ENCODE measurements at regions not wholly inside any gene's neighbourhood (a gene's known extent, or its start where the extent isn't known, plus 50 kb on each side); places are given as distances from the start of the nearest gene placed in this dataset.

DNA sequence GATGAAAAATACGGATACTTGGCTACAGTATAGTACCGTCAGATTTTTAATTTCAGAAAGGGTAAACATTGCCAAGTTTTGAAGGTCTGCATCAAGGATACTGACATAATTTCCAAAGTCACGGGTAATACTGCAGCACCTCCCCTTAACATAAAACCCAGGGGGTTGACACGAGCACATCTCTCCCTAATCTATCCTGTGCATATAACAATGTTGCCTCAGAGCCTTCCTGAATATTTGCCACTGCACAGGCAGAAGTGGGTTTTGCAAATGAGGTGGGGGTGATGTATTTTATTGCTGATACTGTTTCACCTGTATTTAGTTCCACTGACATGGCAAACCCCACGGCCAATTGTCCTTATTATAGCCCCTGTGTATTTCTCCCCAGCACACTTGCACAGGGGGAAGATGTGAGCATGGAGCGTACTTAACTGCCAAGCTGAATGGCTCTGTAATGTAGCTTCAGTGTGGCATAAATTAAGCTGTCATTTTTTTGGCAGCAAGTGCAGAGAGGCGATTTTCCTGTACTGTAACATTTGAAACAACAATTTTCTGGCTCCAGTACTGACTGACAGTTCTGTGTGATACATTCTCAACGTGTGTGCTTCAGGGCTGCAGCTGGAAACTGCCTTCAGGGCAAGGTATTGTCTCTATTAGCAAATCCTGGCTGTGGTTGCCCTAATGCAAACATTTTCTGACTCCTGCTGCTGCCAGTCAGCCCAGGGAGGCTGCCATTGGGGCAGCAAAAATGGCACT is 299.6 kb upstream of the SP4 start:
- no peak overlapping the region for H3K27ac ChIP-seq
- TF ChIP-seq, protein P1, sequence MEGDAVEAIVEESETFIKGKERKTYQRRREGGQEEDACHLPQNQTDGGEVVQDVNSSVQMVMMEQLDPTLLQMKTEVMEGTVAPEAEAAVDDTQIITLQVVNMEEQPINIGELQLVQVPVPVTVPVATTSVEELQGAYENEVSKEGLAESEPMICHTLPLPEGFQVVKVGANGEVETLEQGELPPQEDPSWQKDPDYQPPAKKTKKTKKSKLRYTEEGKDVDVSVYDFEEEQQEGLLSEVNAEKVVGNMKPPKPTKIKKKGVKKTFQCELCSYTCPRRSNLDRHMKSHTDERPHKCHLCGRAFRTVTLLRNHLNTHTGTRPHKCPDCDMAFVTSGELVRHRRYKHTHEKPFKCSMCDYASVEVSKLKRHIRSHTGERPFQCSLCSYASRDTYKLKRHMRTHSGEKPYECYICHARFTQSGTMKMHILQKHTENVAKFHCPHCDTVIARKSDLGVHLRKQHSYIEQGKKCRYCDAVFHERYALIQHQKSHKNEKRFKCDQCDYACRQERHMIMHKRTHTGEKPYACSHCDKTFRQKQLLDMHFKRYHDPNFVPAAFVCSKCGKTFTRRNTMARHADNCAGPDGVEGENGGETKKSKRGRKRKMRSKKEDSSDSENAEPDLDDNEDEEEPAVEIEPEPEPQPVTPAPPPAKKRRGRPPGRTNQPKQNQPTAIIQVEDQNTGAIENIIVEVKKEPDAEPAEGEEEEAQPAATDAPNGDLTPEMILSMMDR (IDR thresholded peaks at IDR 0.05; ENCODE audit: low read depth, low read length) = no peak
- H3K4me3 ChIP-seq = no peak overlapping the region
- no peaks in the 10 kb centered on the region for H3K4me1 ChIP-seq (ENCODE audit: low read depth)
- no peak for DNase-seq (ENCODE audit: low read depth in 1 of 2, low spot score in 1 of 2)
- H3K9me3 ChIP-seq (ENCODE audit: low read depth) = no peaks in the 10 kb centered on the region
- H3K36me3 ChIP-seq = no peaks in the 10 kb centered on the region
- H3K27me3 ChIP-seq = no peaks in the 10 kb centered on the region

DNA sequence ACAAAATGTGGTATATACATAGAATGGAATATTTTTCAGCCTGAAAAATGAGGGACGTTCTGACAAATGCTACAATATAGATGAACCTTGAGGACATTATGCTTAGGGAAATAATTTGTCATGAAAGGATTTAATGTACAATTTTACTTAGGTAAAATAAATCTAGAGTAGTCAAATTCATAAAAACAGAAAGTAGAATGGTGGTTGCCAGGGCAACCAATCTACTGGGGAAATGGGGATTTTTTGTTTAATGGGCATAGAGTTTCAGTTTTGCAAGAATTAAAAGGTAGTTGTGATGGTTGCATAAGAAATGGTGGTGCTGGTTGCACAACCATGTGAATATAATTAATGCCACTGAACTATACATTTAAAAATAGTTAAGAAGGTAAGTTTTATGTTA is 296.0 kb upstream of the SP4 start:
- H3K27me3 ChIP-seq = no peaks in the 10 kb centered on the region
- TF ChIP-seq, protein P1 (IDR thresholded peaks at IDR 0.05; ENCODE audit: low read depth, low read length) = no peak
- H3K27ac ChIP-seq = no peak overlapping the region
- H3K4me1 ChIP-seq (ENCODE audit: low read depth) = no peaks in the 10 kb centered on the region
- no peak for DNase-seq (ENCODE audit: low read depth in 1 of 2, low spot score in 1 of 2)
- H3K4me3 ChIP-seq = no peak overlapping the region
- no peaks in the 10 kb centered on the region for H3K36me3 ChIP-seq
- no peaks in the 10 kb centered on the region for H3K9me3 ChIP-seq (ENCODE audit: low read depth)

DNA sequence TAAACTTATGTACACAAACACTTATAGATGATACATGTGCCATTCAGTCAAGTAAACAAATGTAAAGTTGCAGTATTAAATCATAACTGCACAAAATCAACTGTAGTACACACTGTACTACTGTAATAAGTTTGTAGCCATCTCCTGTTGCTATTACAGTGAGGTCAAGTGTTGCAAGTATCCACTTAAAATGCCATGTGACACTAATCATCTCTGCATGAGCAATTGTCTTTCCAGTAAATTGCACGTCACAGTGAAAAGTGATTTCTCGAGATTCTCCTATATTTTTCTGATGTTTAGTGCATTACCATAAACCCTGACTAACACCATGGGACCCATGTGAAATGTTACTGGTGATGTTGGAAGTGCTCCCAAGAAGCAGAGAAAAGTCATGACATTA is 293.3 kb upstream of the SP4 start:
- TF ChIP-seq, protein P1 (IDR thresholded peaks at IDR 0.05; ENCODE audit: low read depth, low read length) = no peak
- Histone ChIP-seq H3K9me3 (ENCODE audit: low read depth) (no peaks in the 10 kb centered on the region), H3K4me1 (ENCODE audit: low read depth) (no peaks in the 10 kb centered on the region), H3K36me3 (no peaks in the 10 kb centered on the region), H3K27me3 (no peaks in the 10 kb centered on the region), H3K4me3 (no peak overlapping the region), H3K27ac (no peak overlapping the region)
- no peak for DNase-seq (ENCODE audit: low read depth in 1 of 2, low spot score in 1 of 2)

DNA sequence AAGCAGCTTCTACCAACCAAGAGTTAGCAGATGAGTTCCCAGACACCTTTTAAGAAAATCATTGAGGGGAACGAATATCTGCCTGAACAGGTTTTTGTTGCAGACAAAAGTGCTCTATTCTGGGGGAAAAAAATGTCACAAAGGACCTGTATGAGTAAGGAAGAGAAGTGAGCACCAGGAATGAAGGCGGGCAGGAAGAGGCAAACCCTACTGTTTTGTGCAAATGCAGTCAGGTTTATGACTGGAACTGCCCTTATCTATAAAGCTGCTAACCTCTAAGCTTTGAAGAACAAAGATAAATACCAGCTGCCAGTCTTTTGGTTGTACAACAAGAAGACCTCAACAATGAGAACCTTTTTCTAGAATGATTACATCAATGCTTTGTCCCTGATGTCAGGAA is 292.4 kb upstream of the SP4 start:
- TF ChIP-seq, protein P1 (IDR thresholded peaks at IDR 0.05; ENCODE audit: low read depth, low read length) = no peak
- Histone ChIP-seq H3K9me3 (ENCODE audit: low read depth) (no peaks in the 10 kb centered on the region), H3K4me3 (no peak overlapping the region), H3K4me1 (ENCODE audit: low read depth) (no peaks in the 10 kb centered on the region), H3K27ac (no peak overlapping the region), H3K36me3 (no peaks in the 10 kb centered on the region), H3K27me3 (no peaks in the 10 kb centered on the region)
- DNase-seq (ENCODE audit: low read depth in 1 of 2, low spot score in 1 of 2) = no peak

DNA sequence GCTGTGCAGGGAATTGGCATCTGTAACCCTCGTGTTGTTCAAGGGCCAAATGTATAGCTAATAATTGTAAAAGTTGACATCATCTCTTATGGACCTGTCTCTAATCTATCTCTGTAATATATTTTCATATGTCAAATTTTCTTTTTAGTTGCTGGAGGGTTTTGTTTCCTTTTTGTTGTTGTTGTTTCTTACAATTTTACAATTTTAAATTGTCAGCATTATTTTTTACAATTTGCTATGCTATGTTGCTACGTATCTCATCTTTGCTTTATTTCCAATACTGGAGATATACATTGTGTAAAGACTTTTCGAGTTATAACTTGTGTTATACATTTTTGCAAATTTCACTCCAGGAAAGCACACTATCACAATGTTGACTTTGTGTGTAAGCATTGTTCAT is 290.2 kb upstream of the SP4 start:
- no peaks in the 10 kb centered on the region for H3K9me3 ChIP-seq (ENCODE audit: low read depth)
- TF ChIP-seq, protein P1 (IDR thresholded peaks at IDR 0.05; ENCODE audit: low read depth, low read length) = no peak
- DNase-seq (ENCODE audit: low read depth in 1 of 2, low spot score in 1 of 2) = no peak

More for the DNA sequence above, 290.2 kb upstream of the SP4 start:
- Histone ChIP-seq H3K4me1 (ENCODE audit: low read depth) (no peaks in the 10 kb centered on the region), H3K4me3 (no peak overlapping the region), H3K27me3 (no peaks in the 10 kb centered on the region), H3K36me3 (no peaks in the 10 kb centered on the region), H3K27ac (no peak overlapping the region)
